ENCODE measurements at regions not wholly inside any gene's neighbourhood (a gene's known extent, or its start where the extent isn't known, plus 50 kb on each side); places are given as distances from the start of the nearest gene placed in this dataset.

GRCh38 chr20:60561052-60561451, 602.8 kb downstream of the CDH26 start:
- Mint-ChIP-seq H3K4me1 (no peaks in the 10 kb centered on the region), H3K9me3 (no peaks in the 10 kb centered on the region), H3K36me3 (no peaks in the 10 kb centered on the region), H3K4me3 (no peak overlapping the region), H3K27me3 (peaks cover 7% of the 10 kb centered on the region), H3K27ac (no peak overlapping the region)

GRCh38 chr20:60565083-60565482, 606.9 kb downstream of the CDH26 start:
- H3K4me1 Mint-ChIP-seq = no peaks in the 10 kb centered on the region
- H3K9me3 Mint-ChIP-seq = no peaks in the 10 kb centered on the region
- H3K4me3 Mint-ChIP-seq = no peak overlapping the region
- peaks cover 3% of the 10 kb centered on the region for H3K27me3 Mint-ChIP-seq
- H3K27ac Mint-ChIP-seq = no peak overlapping the region
- H3K36me3 Mint-ChIP-seq = no peaks in the 10 kb centered on the region

GRCh38 chr20:60565551-60565950, 607.3 kb downstream of the CDH26 start:
- H3K27ac Mint-ChIP-seq = no peak overlapping the region
- no peaks in the 10 kb centered on the region for H3K9me3 Mint-ChIP-seq
- H3K4me1 Mint-ChIP-seq = no peaks in the 10 kb centered on the region
- peaks cover 3% of the 10 kb centered on the region for H3K27me3 Mint-ChIP-seq
- no peaks in the 10 kb centered on the region for H3K36me3 Mint-ChIP-seq
- no peak overlapping the region for H3K4me3 Mint-ChIP-seq

- H3K4me1 Mint-ChIP-seq = no peaks in the 10 kb centered on the region
- no peak overlapping the region for H3K27ac Mint-ChIP-seq
- H3K36me3 Mint-ChIP-seq = no peaks in the 10 kb centered on the region
- no peak overlapping the region for H3K4me3 Mint-ChIP-seq
- no peaks in the 10 kb centered on the region for H3K9me3 Mint-ChIP-seq
- peaks cover 2% of the 10 kb centered on the region for H3K27me3 Mint-ChIP-seq
Measured at GRCh38 chr20:60569116-60569515, 610.9 kb downstream of the CDH26 start.

- Mint-ChIP-seq H3K9me3 (no peaks in the 10 kb centered on the region), H3K4me3 (no peak overlapping the region), H3K27me3 (no peaks in the 10 kb centered on the region), H3K36me3 (no peaks in the 10 kb centered on the region), H3K27ac (no peak overlapping the region), H3K4me1 (no peaks in the 10 kb centered on the region)
Measured at GRCh38 chr20:60570481-60571277, 612.5 kb downstream of the CDH26 start.

GRCh38 chr20:60573003-60573680, 614.9 kb downstream of the CDH26 start:
- no peaks in the 10 kb centered on the region for H3K4me1 Mint-ChIP-seq
- no peaks in the 10 kb centered on the region for H3K9me3 Mint-ChIP-seq
- H3K27ac Mint-ChIP-seq = no peak overlapping the region
- no peaks in the 10 kb centered on the region for H3K36me3 Mint-ChIP-seq
- no peaks in the 10 kb centered on the region for H3K27me3 Mint-ChIP-seq
- no peak overlapping the region for H3K4me3 Mint-ChIP-seq

GRCh38 chr20:60576236-60576635, 618.0 kb downstream of the CDH26 start:
- Mint-ChIP-seq H3K27ac (no peak overlapping the region), H3K36me3 (no peaks in the 10 kb centered on the region), H3K27me3 (no peaks in the 10 kb centered on the region), H3K9me3 (no peaks in the 10 kb centered on the region), H3K4me1 (no peaks in the 10 kb centered on the region), H3K4me3 (no peak overlapping the region)

GRCh38 chr20:60579941-60580515, 621.8 kb downstream of the CDH26 start:
- H3K4me3 Mint-ChIP-seq = no peak overlapping the region
- H3K27ac Mint-ChIP-seq = no peak overlapping the region
- no peaks in the 10 kb centered on the region for H3K36me3 Mint-ChIP-seq
- no peaks in the 10 kb centered on the region for H3K4me1 Mint-ChIP-seq
- H3K27me3 Mint-ChIP-seq = no peaks in the 10 kb centered on the region
- no peaks in the 10 kb centered on the region for H3K9me3 Mint-ChIP-seq

- Mint-ChIP-seq H3K27me3 (no peaks in the 10 kb centered on the region), H3K27ac (no peak overlapping the region), H3K4me1 (no peaks in the 10 kb centered on the region), H3K36me3 (no peaks in the 10 kb centered on the region), H3K4me3 (no peak overlapping the region), H3K9me3 (no peaks in the 10 kb centered on the region)
Measured at GRCh38 chr20:60581606-60582115, 623.4 kb downstream of the CDH26 start.

- no peaks in the 10 kb centered on the region for H3K9me3 Mint-ChIP-seq
- no peaks in the 10 kb centered on the region for H3K27me3 Mint-ChIP-seq
- no peaks in the 10 kb centered on the region for H3K4me1 Mint-ChIP-seq
- no peak overlapping the region for H3K4me3 Mint-ChIP-seq
- H3K27ac Mint-ChIP-seq = no peak overlapping the region
- H3K36me3 Mint-ChIP-seq = no peaks in the 10 kb centered on the region
Measured at GRCh38 chr20:60583741-60584140, 625.5 kb downstream of the CDH26 start.

- no peaks in the 10 kb centered on the region for H3K4me1 Mint-ChIP-seq
- no peaks in the 10 kb centered on the region for H3K36me3 Mint-ChIP-seq
- no peaks in the 10 kb centered on the region for H3K9me3 Mint-ChIP-seq
- H3K27ac Mint-ChIP-seq = no peak overlapping the region
- no peaks in the 10 kb centered on the region for H3K27me3 Mint-ChIP-seq
- H3K4me3 Mint-ChIP-seq = no peak overlapping the region
Measured at GRCh38 chr20:60584221-60584620, 626.0 kb downstream of the CDH26 start.

GRCh38 chr20:60585651-60586050, 627.4 kb downstream of the CDH26 start:
- H3K27ac Mint-ChIP-seq = no peak overlapping the region
- H3K4me3 Mint-ChIP-seq = no peak overlapping the region
- H3K9me3 Mint-ChIP-seq = no peaks in the 10 kb centered on the region
- H3K36me3 Mint-ChIP-seq = no peaks in the 10 kb centered on the region
- H3K27me3 Mint-ChIP-seq = no peaks in the 10 kb centered on the region
- H3K4me1 Mint-ChIP-seq = no peaks in the 10 kb centered on the region

- Mint-ChIP-seq H3K27me3 (no peaks in the 10 kb centered on the region), H3K9me3 (no peaks in the 10 kb centered on the region), H3K27ac (no peak overlapping the region)
Measured at GRCh38 chr20:60586269-60587050, 628.2 kb downstream of the CDH26 start.

GRCh38 chr20:60587986-60588385, 629.8 kb downstream of the CDH26 start:
- Mint-ChIP-seq H3K9me3 (no peaks in the 10 kb centered on the region), H3K4me1 (no peaks in the 10 kb centered on the region), H3K27ac (no peak overlapping the region), H3K27me3 (no peaks in the 10 kb centered on the region), H3K36me3 (no peaks in the 10 kb centered on the region), H3K4me3 (no peak overlapping the region)

More at GRCh38 chr20:60586269-60587050, 628.2 kb downstream of the CDH26 start:
- Mint-ChIP-seq H3K36me3 (no peaks in the 10 kb centered on the region), H3K4me1 (no peaks in the 10 kb centered on the region), H3K4me3 (no peak overlapping the region)

- H3K27me3 Mint-ChIP-seq = no peaks in the 10 kb centered on the region
- no peaks in the 10 kb centered on the region for H3K9me3 Mint-ChIP-seq
- H3K4me1 Mint-ChIP-seq = no peaks in the 10 kb centered on the region
- no peaks in the 10 kb centered on the region for H3K36me3 Mint-ChIP-seq
- no peak overlapping the region for H3K27ac Mint-ChIP-seq
- no peak overlapping the region for H3K4me3 Mint-ChIP-seq
Measured at GRCh38 chr20:60589623-60590022, 631.4 kb downstream of the CDH26 start.
